ENCODE measurements at regions not wholly inside any gene's neighbourhood (a gene's known extent, or its start where the extent isn't known, plus 50 kb on each side); places are given as distances from the start of the nearest gene placed in this dataset.

GRCh38 chr7:125061-125475, 67.3 kb upstream of the FAM20C start:
- H3K4me3 Mint-ChIP-seq: no peak overlapping the region
- DNase-seq: no peak
- no peaks in the 10 kb centered on the region for H3K27me3 ChIP-seq (ENCODE audit: control insufficient read depth, insufficient read depth, low read length)
- no peaks in the 10 kb centered on the region for H3K9me3 ChIP-seq (ENCODE audit: control insufficient read depth in 2 of 2, low read length in 2 of 2)
- H3K9me3 Mint-ChIP-seq: peaks cover 0 to 1% (median 0%) of the 10 kb centered on the region in 7 donors
- H3K4me1 Mint-ChIP-seq: no peaks in the 10 kb centered on the region
- no peaks in the 10 kb centered on the region for H3K4me1 ChIP-seq (ENCODE audit: control insufficient read depth, insufficient read depth, low read length, poor library complexity, severe bottlenecking)
- H3K36me3 Mint-ChIP-seq: no peaks in the 10 kb centered on the region
- no peak overlapping the region for H3K27ac ChIP-seq (ENCODE audit: insufficient read depth, low read length, poor library complexity, severe bottlenecking)
- ATAC-seq (ENCODE audit: low read depth in 2 of 2): no peak
- no peaks in the 10 kb centered on the region for H3K36me3 ChIP-seq (ENCODE audit: control insufficient read depth, insufficient read depth, low read length)
- H3K27me3 Mint-ChIP-seq: no peaks in the 10 kb centered on the region
- no peak overlapping the region for H3K27ac Mint-ChIP-seq
- H3K4me3 ChIP-seq (ENCODE audit: low read depth, low read length): no peak overlapping the region

GRCh38 chr7:125661-126060, 66.7 kb upstream of the FAM20C start:
- Mint-ChIP-seq H3K36me3 (no peaks in the 10 kb centered on the region), H3K27me3 (no peaks in the 10 kb centered on the region), H3K9me3 (peaks cover 0 to 1% (median 0%) of the 10 kb centered on the region in 7 donors), H3K27ac (no peak overlapping the region), H3K4me3 (no peak overlapping the region), H3K4me1 (no peaks in the 10 kb centered on the region)
- Histone ChIP-seq H3K36me3 (ENCODE audit: control insufficient read depth, insufficient read depth, low read length) (no peaks in the 10 kb centered on the region), H3K27ac (ENCODE audit: insufficient read depth, low read length, poor library complexity, severe bottlenecking) (no peak overlapping the region), H3K9me3 (ENCODE audit: control insufficient read depth in 2 of 2, low read length in 2 of 2) (no peaks in the 10 kb centered on the region), H3K4me3 (ENCODE audit: low read depth, low read length) (no peak overlapping the region), H3K27me3 (ENCODE audit: control insufficient read depth, insufficient read depth, low read length) (no peaks in the 10 kb centered on the region), H3K4me1 (ENCODE audit: control insufficient read depth, insufficient read depth, low read length, poor library complexity, severe bottlenecking) (no peaks in the 10 kb centered on the region)
- ATAC-seq (ENCODE audit: low read depth in 2 of 2) (no peak), DNase-seq (no peak)

GRCh38 chr7:126368-126767, 66.0 kb upstream of the FAM20C start:
- H3K27ac ChIP-seq (ENCODE audit: insufficient read depth, low read length, poor library complexity, severe bottlenecking): no peak overlapping the region
- no peak overlapping the region for H3K4me3 Mint-ChIP-seq
- no peak overlapping the region for H3K4me3 ChIP-seq (ENCODE audit: low read depth, low read length)
- no peak overlapping the region for H3K27ac Mint-ChIP-seq
- no peaks in the 10 kb centered on the region for H3K27me3 Mint-ChIP-seq
- peaks cover 0 to 1% (median 0%) of the 10 kb centered on the region in 7 donors for H3K9me3 Mint-ChIP-seq
- no peaks in the 10 kb centered on the region for H3K9me3 ChIP-seq (ENCODE audit: control insufficient read depth in 2 of 2, low read length in 2 of 2)
- no peaks in the 10 kb centered on the region for H3K36me3 Mint-ChIP-seq
- no peaks in the 10 kb centered on the region for H3K4me1 ChIP-seq (ENCODE audit: control insufficient read depth, insufficient read depth, low read length, poor library complexity, severe bottlenecking)
- ATAC-seq (ENCODE audit: low read depth in 2 of 2) (no peak), DNase-seq (no peak)
- H3K36me3 ChIP-seq (ENCODE audit: control insufficient read depth, insufficient read depth, low read length): no peaks in the 10 kb centered on the region
- no peaks in the 10 kb centered on the region for H3K27me3 ChIP-seq (ENCODE audit: control insufficient read depth, insufficient read depth, low read length)
- no peaks in the 10 kb centered on the region for H3K4me1 Mint-ChIP-seq

GRCh38 chr7:127064-127598, 65.2 kb upstream of the FAM20C start:
- DNase-seq: no peak
- no peaks in the 10 kb centered on the region for H3K4me1 ChIP-seq (ENCODE audit: control insufficient read depth, insufficient read depth, low read length, poor library complexity, severe bottlenecking)
- no peak for ATAC-seq (ENCODE audit: low read depth in 2 of 2)
- no peaks in the 10 kb centered on the region for H3K27me3 ChIP-seq (ENCODE audit: control insufficient read depth, insufficient read depth, low read length)
- no peak overlapping the region for H3K4me3 Mint-ChIP-seq
- no peaks in the 10 kb centered on the region for H3K4me1 Mint-ChIP-seq
- no peaks in the 10 kb centered on the region for H3K9me3 ChIP-seq (ENCODE audit: control insufficient read depth in 2 of 2, low read length in 2 of 2)
- no peak overlapping the region for H3K4me3 ChIP-seq (ENCODE audit: low read depth, low read length)
- H3K27ac Mint-ChIP-seq: no peak overlapping the region
- no peak overlapping the region for H3K27ac ChIP-seq (ENCODE audit: insufficient read depth, low read length, poor library complexity, severe bottlenecking)
- no peaks in the 10 kb centered on the region for H3K36me3 ChIP-seq (ENCODE audit: control insufficient read depth, insufficient read depth, low read length)
- no peaks in the 10 kb centered on the region for H3K36me3 Mint-ChIP-seq
- H3K9me3 Mint-ChIP-seq: peaks cover 0 to 1% (median 0%) of the 10 kb centered on the region in 7 donors
- no peaks in the 10 kb centered on the region for H3K27me3 Mint-ChIP-seq

- ATAC-seq (ENCODE audit: low read depth in 2 of 2) (no peak), DNase-seq (no peak)
- no peaks in the 10 kb centered on the region for H3K27me3 Mint-ChIP-seq
- no peaks in the 10 kb centered on the region for H3K9me3 ChIP-seq (ENCODE audit: control insufficient read depth in 2 of 2, low read length in 2 of 2)
- H3K27me3 ChIP-seq (ENCODE audit: control insufficient read depth, insufficient read depth, low read length): no peaks in the 10 kb centered on the region
- H3K9me3 Mint-ChIP-seq: peaks cover 0 to 1% (median 0%) of the 10 kb centered on the region in 7 donors
- no peaks in the 10 kb centered on the region for H3K4me1 ChIP-seq (ENCODE audit: control insufficient read depth, insufficient read depth, low read length, poor library complexity, severe bottlenecking)
- no peak overlapping the region for H3K4me3 Mint-ChIP-seq
- no peaks in the 10 kb centered on the region for H3K36me3 Mint-ChIP-seq
- H3K4me3 ChIP-seq (ENCODE audit: low read depth, low read length): no peak overlapping the region
- no peaks in the 10 kb centered on the region for H3K36me3 ChIP-seq (ENCODE audit: control insufficient read depth, insufficient read depth, low read length)
- H3K27ac Mint-ChIP-seq: no peak overlapping the region
- H3K27ac ChIP-seq (ENCODE audit: insufficient read depth, low read length, poor library complexity, severe bottlenecking): no peak overlapping the region
- no peaks in the 10 kb centered on the region for H3K4me1 Mint-ChIP-seq
These were observed 63.9 kb upstream of the FAM20C start for GRCh38 chr7:128171-129080.

GRCh38 chr7:129366-130221, 62.8 kb upstream of the FAM20C start:
- Mint-ChIP-seq H3K27ac (no peak overlapping the region), H3K9me3 (peaks cover 0 to 1% (median 0%) of the 10 kb centered on the region in 7 donors), H3K4me3 (no peak overlapping the region), H3K4me1 (no peaks in the 10 kb centered on the region), H3K36me3 (no peaks in the 10 kb centered on the region), H3K27me3 (no peaks in the 10 kb centered on the region)
- ATAC-seq (ENCODE audit: low read depth in 2 of 2) (no peak), DNase-seq (no peak)
- no peaks in the 10 kb centered on the region for H3K9me3 ChIP-seq (ENCODE audit: control insufficient read depth in 2 of 2, low read length in 2 of 2)
- no peaks in the 10 kb centered on the region for H3K36me3 ChIP-seq (ENCODE audit: control insufficient read depth, insufficient read depth, low read length)
- no peak overlapping the region for H3K27ac ChIP-seq (ENCODE audit: insufficient read depth, low read length, poor library complexity, severe bottlenecking)
- no peaks in the 10 kb centered on the region for H3K27me3 ChIP-seq (ENCODE audit: control insufficient read depth, insufficient read depth, low read length)
- H3K4me1 ChIP-seq (ENCODE audit: control insufficient read depth, insufficient read depth, low read length, poor library complexity, severe bottlenecking): no peaks in the 10 kb centered on the region
- no peak overlapping the region for H3K4me3 ChIP-seq (ENCODE audit: low read depth, low read length)

GRCh38 chr7:130222-130572, 62.2 kb upstream of the FAM20C start:
- Mint-ChIP-seq H3K27me3 (no peaks in the 10 kb centered on the region), H3K4me3 (no peak overlapping the region), H3K36me3 (no peaks in the 10 kb centered on the region), H3K27ac (no peak overlapping the region), H3K9me3 (peaks cover 0 to 1% (median 0%) of the 10 kb centered on the region in 7 donors), H3K4me1 (no peaks in the 10 kb centered on the region)
- H3K9me3 ChIP-seq (ENCODE audit: control insufficient read depth in 2 of 2, low read length in 2 of 2): no peaks in the 10 kb centered on the region
- no peak overlapping the region for H3K4me3 ChIP-seq (ENCODE audit: low read depth, low read length)
- no peaks in the 10 kb centered on the region for H3K27me3 ChIP-seq (ENCODE audit: control insufficient read depth, insufficient read depth, low read length)
- ATAC-seq (ENCODE audit: low read depth in 2 of 2) (no peak), DNase-seq (no peak)
- no peaks in the 10 kb centered on the region for H3K36me3 ChIP-seq (ENCODE audit: control insufficient read depth, insufficient read depth, low read length)
- H3K4me1 ChIP-seq (ENCODE audit: control insufficient read depth, insufficient read depth, low read length, poor library complexity, severe bottlenecking): no peaks in the 10 kb centered on the region
- no peak overlapping the region for H3K27ac ChIP-seq (ENCODE audit: insufficient read depth, low read length, poor library complexity, severe bottlenecking)

All from CD4-positive, CD25-positive, alpha-beta regulatory T cell (primary cell).